ENCODE measurements at regions not wholly inside any gene's neighbourhood (a gene's known extent, or its start where the extent isn't known, plus 50 kb on each side); places are given as distances from the start of the nearest gene placed in this dataset.
"Not testable (repeated sequence)": the region's sequence is repeated elsewhere in the genome, so short reads cannot be mapped to it uniquely, and the experiment has no call there.

- DNase-seq, result no peak
Observed at GRCh38 chr4:74545448-74545847, 100.5 kb downstream of the AREG start.

GRCh38 chr4:74546057-74546456 is 101.1 kb downstream of the AREG start:
- DNase-seq, result no peak

GRCh38 chr4:74547042-74547441 is 102.1 kb downstream of the AREG start:
- DNase-seq, result no peak

GRCh38 chr4:74548561-74548960 is 103.6 kb downstream of the AREG start:
- DNase-seq, result no peak

- DNase-seq, result no peak
Observed at GRCh38 chr4:74549936-74550335, 105.0 kb downstream of the AREG start.

GRCh38 chr4:74555231-74555630 is 110.3 kb downstream of the AREG start:
- DNase-seq, result no peak

- DNase-seq, result no peak
Observed at GRCh38 chr4:74555843-74556242, 110.9 kb downstream of the AREG start.

GRCh38 chr4:74559853-74560252 is 114.9 kb downstream of the AREG start:
- DNase-seq, result no peak

GRCh38 chr4:74567981-74568380 is 123.0 kb downstream of the AREG start:
- no peak for DNase-seq

GRCh38 chr4:74570095-74570494 is 125.2 kb downstream of the AREG start:
- DNase-seq, result no peak

GRCh38 chr4:74578329-74578728 is 133.4 kb downstream of the AREG start:
- DNase-seq, result no peak

GRCh38 chr4:74578865-74579264 is 133.9 kb downstream of the AREG start:
- DNase-seq, result not testable (repeated sequence)

GRCh38 chr4:74583089-74583700 is 138.3 kb downstream of the AREG start:
- no peak for DNase-seq

- DNase-seq, result no peak
Observed at GRCh38 chr4:74583757-74584156, 138.8 kb downstream of the AREG start.

GRCh38 chr4:74588350-74588749 is 143.4 kb downstream of the AREG start:
- DNase-seq, result no peak

- no peak for DNase-seq
Observed at GRCh38 chr4:74590476-74590875, 145.5 kb downstream of the AREG start.

GRCh38 chr4:74598611-74599325 is 153.8 kb downstream of the AREG start:
- DNase-seq, result no peak

GRCh38 chr4:74603186-74603585 is 158.2 kb downstream of the AREG start:
- no peak for DNase-seq

- no peak for DNase-seq
Observed at GRCh38 chr4:74608151-74608949, 163.4 kb downstream of the AREG start.

- no peak for DNase-seq
Observed at GRCh38 chr4:74610491-74610890, 165.6 kb downstream of the AREG start.

- no peak for DNase-seq
Observed at GRCh38 chr4:74612837-74613236, 167.9 kb downstream of the AREG start.

GRCh38 chr4:74613266-74613665 is 168.3 kb downstream of the AREG start:
- DNase-seq, result no peak

- no peak for DNase-seq
Observed at GRCh38 chr4:74615411-74615810, 170.5 kb downstream of the AREG start.

- DNase-seq, result no peak
Observed at GRCh38 chr4:74618166-74618565, 173.2 kb downstream of the AREG start.

Data from CD4-positive, alpha-beta T cell treated with Interleukin-4 for 1 hour (primary cell).